Effector memory CD4-positive, alpha-beta T cell (primary cell): ENCODE measurements at regions not wholly inside any gene's neighbourhood (a gene's known extent, or its start where the extent isn't known, plus 50 kb on each side); places are given as distances from the start of the nearest gene placed in this dataset.

Experiments
- DNase-seq, 3 donors: peaks; one replicate each; pipeline ENCODE4 v3.0.0-alpha.2; 2020
- H3K27ac ChIP-seq: 2 replicates; pipeline ENCODE4 v1.7.0; 2013; ENCODE audit warnings: mild to moderate bottlenecking, low read length, moderate library complexity; ENCODE audit not compliant: insufficient read depth, poor library complexity, severe bottlenecking
- H3K27me3 ChIP-seq: replicated peaks from 2 replicates; pipeline ENCODE4 v1.7.0; 2013; ENCODE audit warnings: mild to moderate bottlenecking, low read length; ENCODE audit not compliant: insufficient read depth, control insufficient read depth, poor library complexity, severe bottlenecking
- H3K36me3 ChIP-seq: 2 replicates; pipeline ENCODE4 v1.7.0; 2013; ENCODE audit warnings: mild to moderate bottlenecking, low read length, moderate library complexity; ENCODE audit not compliant: control insufficient read depth, insufficient read depth
- H3K4me1 ChIP-seq: 2 replicates; pipeline ENCODE4 v1.7.0; 2013; ENCODE audit warnings: low read length, mild to moderate bottlenecking; ENCODE audit not compliant: control insufficient read depth, insufficient read depth, poor library complexity, severe bottlenecking
- H3K4me3 ChIP-seq: 2 replicates; pipeline ENCODE4 v1.7.0; 2013; ENCODE audit warnings: low read length, low read depth, mild to moderate bottlenecking; ENCODE audit not compliant: insufficient read depth, poor library complexity, severe bottlenecking
- H3K9me3 ChIP-seq: 2 replicates; pipeline ENCODE4 v1.7.0; 2013; ENCODE audit warnings: mild to moderate bottlenecking, low read length, moderate library complexity; ENCODE audit not compliant: control insufficient read depth

GRCh38 chr14:101048766-101049165 lies 145.2 kb upstream of the RTL1 start:
- Histone ChIP-seq H3K27ac (no peak overlapping the region), H3K27me3 (peaks cover 4% of the 10 kb centered on the region), H3K9me3 (no peaks in the 10 kb centered on the region), H3K4me1 (no peaks in the 10 kb centered on the region), H3K36me3 (no peaks in the 10 kb centered on the region), H3K4me3 (no peak overlapping the region)
- no peak for DNase-seq

GRCh38 chr14:101049511-101049910 lies 146.0 kb upstream of the RTL1 start:
- H3K36me3 ChIP-seq = no peaks in the 10 kb centered on the region
- no peak overlapping the region for H3K4me3 ChIP-seq
- no peaks in the 10 kb centered on the region for H3K9me3 ChIP-seq

DNA sequence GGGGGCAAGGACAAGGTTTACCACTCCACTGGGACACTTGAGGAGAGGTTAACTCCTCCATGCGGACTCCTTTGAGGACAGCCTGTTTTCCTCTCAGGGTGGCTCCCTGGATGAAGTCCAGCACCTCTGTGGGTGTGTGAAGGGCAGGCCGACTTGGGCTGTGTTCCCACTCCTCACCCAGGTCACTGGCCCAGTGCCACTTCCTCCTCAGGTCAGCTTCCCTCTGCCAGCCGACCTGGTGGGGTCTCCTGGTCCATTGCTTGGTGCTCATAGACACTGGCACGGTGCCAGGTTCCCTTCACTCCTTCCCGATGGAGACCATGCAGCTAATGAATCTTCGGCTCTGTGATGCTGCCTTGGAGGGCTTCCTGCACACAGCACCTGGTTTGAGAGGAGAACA lies 146.4 kb upstream of the RTL1 start:
- DNase-seq = no peak
- Histone ChIP-seq H3K9me3 (no peaks in the 10 kb centered on the region), H3K4me3 (no peak overlapping the region), H3K27ac (no peak overlapping the region), H3K36me3 (no peaks in the 10 kb centered on the region), H3K4me1 (no peaks in the 10 kb centered on the region), H3K27me3 (peaks cover 4% of the 10 kb centered on the region)

More at GRCh38 chr14:101049511-101049910, 146.0 kb upstream of the RTL1 start:
- H3K27me3 ChIP-seq = peaks cover 4% of the 10 kb centered on the region
- H3K27ac ChIP-seq = no peak overlapping the region
- no peaks in the 10 kb centered on the region for H3K4me1 ChIP-seq
- no peak for DNase-seq

GRCh38 chr14:101050901-101051490 lies 147.5 kb upstream of the RTL1 start:
- H3K4me1 ChIP-seq = no peaks in the 10 kb centered on the region
- H3K27ac ChIP-seq = no peak overlapping the region
- peaks cover 4% of the 10 kb centered on the region for H3K27me3 ChIP-seq
- no peaks in the 10 kb centered on the region for H3K36me3 ChIP-seq
- H3K4me3 ChIP-seq = no peak overlapping the region
- DNase-seq = no peak
- H3K9me3 ChIP-seq = no peaks in the 10 kb centered on the region

GRCh38 chr14:101054671-101055070 lies 151.1 kb upstream of the RTL1 start:
- Histone ChIP-seq H3K36me3 (no peaks in the 10 kb centered on the region), H3K27me3 (no peaks in the 10 kb centered on the region), H3K4me3 (no peak overlapping the region), H3K27ac (no peak overlapping the region), H3K4me1 (no peaks in the 10 kb centered on the region), H3K9me3 (no peaks in the 10 kb centered on the region)
- no peak for DNase-seq

- DNase-seq = no peak
- Histone ChIP-seq H3K27ac (no peak overlapping the region), H3K36me3 (no peaks in the 10 kb centered on the region), H3K4me1 (no peaks in the 10 kb centered on the region), H3K9me3 (no peaks in the 10 kb centered on the region), H3K27me3 (no peaks in the 10 kb centered on the region), H3K4me3 (no peak overlapping the region)
These were observed 151.7 kb upstream of the RTL1 start for GRCh38 chr14:101055106-101055662.

- Histone ChIP-seq H3K4me1 (no peaks in the 10 kb centered on the region), H3K36me3 (no peaks in the 10 kb centered on the region), H3K27ac (no peak overlapping the region), H3K9me3 (no peaks in the 10 kb centered on the region), H3K4me3 (no peak overlapping the region), H3K27me3 (no peaks in the 10 kb centered on the region)
- no peak for DNase-seq
These were observed 152.4 kb upstream of the RTL1 start for GRCh38 chr14:101055776-101056374.

GRCh38 chr14:101056446-101056845 lies 152.9 kb upstream of the RTL1 start:
- Histone ChIP-seq H3K4me3 (no peak overlapping the region), H3K9me3 (no peaks in the 10 kb centered on the region), H3K27ac (no peak overlapping the region), H3K36me3 (no peaks in the 10 kb centered on the region), H3K4me1 (no peaks in the 10 kb centered on the region), H3K27me3 (no peaks in the 10 kb centered on the region)
- no peak for DNase-seq

GRCh38 chr14:101057394-101057793 lies 153.9 kb upstream of the RTL1 start:
- H3K27me3 ChIP-seq = no peaks in the 10 kb centered on the region
- no peaks in the 10 kb centered on the region for H3K9me3 ChIP-seq
- no peak overlapping the region for H3K4me3 ChIP-seq
- H3K4me1 ChIP-seq = no peaks in the 10 kb centered on the region
- no peaks in the 10 kb centered on the region for H3K36me3 ChIP-seq
- H3K27ac ChIP-seq = no peak overlapping the region
- DNase-seq = no peak

GRCh38 chr14:101058571-101058970 lies 155.0 kb upstream of the RTL1 start:
- no peak for DNase-seq
- Histone ChIP-seq H3K27me3 (no peaks in the 10 kb centered on the region), H3K4me3 (no peak overlapping the region), H3K27ac (no peak overlapping the region), H3K36me3 (no peaks in the 10 kb centered on the region), H3K4me1 (no peaks in the 10 kb centered on the region), H3K9me3 (no peaks in the 10 kb centered on the region)
